ENCODE measurements at regions not wholly inside any gene's neighbourhood (a gene's known extent, or its start where the extent isn't known, plus 50 kb on each side); places are given as distances from the start of the nearest gene placed in this dataset.

DNA sequence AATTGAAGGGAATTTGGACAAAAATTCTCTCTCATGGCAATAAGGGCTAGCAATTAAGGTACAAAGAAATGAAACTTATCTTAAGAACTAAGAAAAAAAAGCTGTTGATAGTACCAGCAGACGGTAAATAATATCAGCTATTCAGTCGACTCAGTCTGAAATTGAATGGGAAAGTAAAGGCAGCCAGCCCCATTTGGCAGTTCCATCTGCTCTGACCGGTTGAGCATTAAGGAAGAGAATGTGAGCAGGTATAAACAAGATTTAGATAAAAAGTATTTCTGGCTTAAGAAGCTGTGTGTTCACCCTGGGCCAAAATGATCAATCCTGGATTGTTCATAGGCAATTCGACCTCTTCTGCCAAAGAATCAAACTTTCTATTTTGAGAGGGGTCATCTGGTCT lies 154.6 kb upstream of the NPVF start:
- H3K4me3 ChIP-seq, result no peak overlapping the region
- H3K27ac ChIP-seq, result no peak overlapping the region
- WGBS, 4 donors, result 76 to 86% (median 82%) methylated on average over 4 of the region's 4 CpGs
- peaks cover 6 to 8% of the 10 kb centered on the region in 2 donors for H3K4me1 ChIP-seq (replicated peaks in 1 of 2)
- no peaks in the 10 kb centered on the region for H3K27me3 ChIP-seq
- no peaks in the 10 kb centered on the region for H3K9me3 ChIP-seq (replicated peaks in 1 of 3)
- TF ChIP-seq, protein P1, sequence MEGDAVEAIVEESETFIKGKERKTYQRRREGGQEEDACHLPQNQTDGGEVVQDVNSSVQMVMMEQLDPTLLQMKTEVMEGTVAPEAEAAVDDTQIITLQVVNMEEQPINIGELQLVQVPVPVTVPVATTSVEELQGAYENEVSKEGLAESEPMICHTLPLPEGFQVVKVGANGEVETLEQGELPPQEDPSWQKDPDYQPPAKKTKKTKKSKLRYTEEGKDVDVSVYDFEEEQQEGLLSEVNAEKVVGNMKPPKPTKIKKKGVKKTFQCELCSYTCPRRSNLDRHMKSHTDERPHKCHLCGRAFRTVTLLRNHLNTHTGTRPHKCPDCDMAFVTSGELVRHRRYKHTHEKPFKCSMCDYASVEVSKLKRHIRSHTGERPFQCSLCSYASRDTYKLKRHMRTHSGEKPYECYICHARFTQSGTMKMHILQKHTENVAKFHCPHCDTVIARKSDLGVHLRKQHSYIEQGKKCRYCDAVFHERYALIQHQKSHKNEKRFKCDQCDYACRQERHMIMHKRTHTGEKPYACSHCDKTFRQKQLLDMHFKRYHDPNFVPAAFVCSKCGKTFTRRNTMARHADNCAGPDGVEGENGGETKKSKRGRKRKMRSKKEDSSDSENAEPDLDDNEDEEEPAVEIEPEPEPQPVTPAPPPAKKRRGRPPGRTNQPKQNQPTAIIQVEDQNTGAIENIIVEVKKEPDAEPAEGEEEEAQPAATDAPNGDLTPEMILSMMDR (IDR thresholded peaks at IDR 0.05), result no peak
- no peak for TF ChIP-seq POLR2A (IDR thresholded peaks at IDR 0.05)
- intact Hi-C loops (cut with DNase I), result loop anchor here in 1 of 2 donors (10.0 kb wide), 1 partner anchor 68 kb away; no protein-coding TSS in a partner anchor
- H3K36me3 ChIP-seq (replicated peaks in 1 of 2), result no peaks in the 10 kb centered on the region
- DNase-seq, result no peak

DNA sequence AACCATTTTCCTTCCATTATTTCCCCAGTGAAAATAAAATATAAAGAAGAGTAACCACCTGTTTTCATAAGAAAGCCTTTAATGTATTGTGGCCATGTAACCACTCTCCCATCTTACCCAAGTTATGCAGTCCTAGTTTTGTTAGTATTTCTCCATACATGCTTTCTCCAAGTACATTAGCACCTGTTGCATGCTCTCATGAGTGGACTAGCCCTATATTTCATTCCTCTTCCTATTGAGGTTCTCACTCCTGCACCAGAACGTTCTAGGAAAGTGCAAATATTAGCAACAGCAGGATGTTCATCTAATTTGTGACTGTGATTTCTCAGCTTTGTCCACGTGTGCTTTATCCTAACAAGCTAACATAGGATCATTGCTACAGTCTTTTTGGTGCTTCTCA lies 155.1 kb upstream of the NPVF start:
- WGBS, 4 donors, result 55 to 76% (median 69%) methylated on average over 2 of the region's 2 CpGs
- intact Hi-C loops (cut with DNase I), result loop anchor here in 1 of 2 donors (10.0 kb wide), 1 partner anchor 69 kb away; no protein-coding TSS in a partner anchor
- peaks cover 6 to 8% of the 10 kb centered on the region in 2 donors for H3K4me1 ChIP-seq (replicated peaks in 1 of 2)
- H3K9me3 ChIP-seq (replicated peaks in 1 of 3), result no peaks in the 10 kb centered on the region
- no peak overlapping the region for H3K4me3 ChIP-seq
- no peak for DNase-seq
- TF ChIP-seq, protein P1 (IDR thresholded peaks at IDR 0.05), result no peak
- no peak for TF ChIP-seq POLR2A (IDR thresholded peaks at IDR 0.05)
- H3K36me3 ChIP-seq (replicated peaks in 1 of 2), result no peaks in the 10 kb centered on the region
- H3K27ac ChIP-seq, result no peak overlapping the region
- no peaks in the 10 kb centered on the region for H3K27me3 ChIP-seq

DNA sequence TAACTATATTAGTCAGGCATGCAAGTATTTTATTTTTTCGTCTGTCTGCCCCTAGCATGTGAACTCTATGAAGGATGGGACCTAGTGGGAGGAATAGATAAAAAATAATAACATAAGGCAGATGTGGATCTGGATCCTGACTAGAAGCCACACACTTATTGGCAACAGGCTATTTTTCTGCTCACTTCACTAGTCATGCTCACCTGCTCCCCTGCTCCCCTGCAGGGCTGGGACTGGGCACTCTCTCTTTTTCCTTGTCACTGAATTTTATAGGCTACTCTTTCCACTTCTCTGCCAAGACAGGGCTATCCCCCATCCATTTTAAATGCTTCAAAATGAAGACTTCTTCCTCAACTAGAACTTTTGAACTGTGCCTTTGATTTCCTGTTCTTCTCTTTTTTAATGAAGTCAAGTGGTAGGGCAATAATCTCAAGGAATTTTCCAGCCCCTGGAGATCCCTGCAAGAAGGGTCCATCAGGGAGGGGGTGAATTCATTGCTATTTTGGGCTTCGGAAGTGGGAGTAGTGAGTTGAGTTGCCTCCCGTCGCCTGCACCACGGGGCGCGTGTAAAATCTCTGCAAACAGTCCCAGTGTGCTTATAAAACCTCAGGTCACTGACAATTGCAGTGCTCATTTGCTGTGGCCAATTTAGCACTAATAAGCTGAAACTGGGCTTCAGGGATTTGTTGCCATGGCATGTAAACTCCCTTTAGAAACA lies 156.7 kb upstream of the NPVF start:
- Histone ChIP-seq H3K27ac (no peak overlapping the region), H3K27me3 (no peaks in the 10 kb centered on the region)

DNA sequence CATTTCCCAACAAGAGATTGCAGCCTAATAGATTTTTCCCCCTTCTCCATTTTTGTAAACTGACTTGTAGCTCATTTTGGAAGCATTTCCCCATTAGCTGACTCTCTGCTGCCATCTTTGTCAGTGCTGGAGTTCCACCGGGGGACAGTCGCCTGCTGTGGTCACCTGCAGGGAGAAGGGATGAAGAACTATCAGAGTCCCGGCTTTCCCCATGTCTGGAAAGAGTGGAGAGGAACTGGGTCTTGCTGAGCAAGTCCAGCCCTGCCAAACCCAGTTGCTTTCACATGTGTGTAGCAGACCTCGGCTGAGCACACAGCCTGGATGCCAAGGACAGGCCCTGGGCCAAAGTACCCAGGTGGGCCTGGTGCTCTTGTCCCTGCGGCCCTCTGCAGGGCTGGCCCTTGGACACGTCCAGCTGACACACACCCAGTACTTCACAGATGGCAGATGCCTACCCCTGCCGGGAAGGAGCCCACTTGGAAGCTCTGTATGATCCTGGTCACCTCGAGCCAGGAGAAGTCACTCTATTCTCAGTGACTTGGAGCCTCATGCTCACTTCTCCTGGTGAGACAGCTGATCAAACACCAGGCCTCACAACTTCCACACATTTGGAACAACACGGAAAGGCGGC lies 157.3 kb upstream of the NPVF start:
- no peak overlapping the region for H3K4me3 ChIP-seq
- peaks cover 6 to 8% of the 10 kb centered on the region in 2 donors for H3K4me1 ChIP-seq (replicated peaks in 1 of 2)
- intact Hi-C loops (cut with DNase I), result loop anchor here in 1 of 2 donors (5.0 to 10.0 kb wide), 3 partner anchors 71 to 467 kb away; no protein-coding TSS in a partner anchor
- 81 to 95% (median 89%) methylated on average over 5 to 10 of the region's 10 CpGs for WGBS, 4 donors
- H3K27me3 ChIP-seq, result no peaks in the 10 kb centered on the region
- no peaks in the 10 kb centered on the region for H3K36me3 ChIP-seq (replicated peaks in 1 of 2)
- no peak for TF ChIP-seq POLR2A (IDR thresholded peaks at IDR 0.05)
- TF ChIP-seq, protein P1 (IDR thresholded peaks at IDR 0.05), result no peak
- H3K9me3 ChIP-seq (replicated peaks in 1 of 3), result no peaks in the 10 kb centered on the region
- no peak for DNase-seq
- no peak overlapping the region for H3K27ac ChIP-seq

More for the DNA sequence above, 156.7 kb upstream of the NPVF start:
- Histone ChIP-seq H3K9me3 (replicated peaks in 1 of 3) (no peaks in the 10 kb centered on the region), H3K4me1 (replicated peaks in 1 of 2) (peaks cover 6 to 8% of the 10 kb centered on the region in 2 donors), H3K36me3 (replicated peaks in 1 of 2) (no peaks in the 10 kb centered on the region), H3K4me3 (no peak overlapping the region)
- DNase-seq, result no peak
- 70 to 81% (median 78%) methylated on average over 7 of the region's 7 CpGs for WGBS, 4 donors
- intact Hi-C loops (cut with DNase I), result loop anchor here in 1 of 2 donors (5.0 to 10.0 kb wide), 3 partner anchors 70 to 467 kb away; no protein-coding TSS in a partner anchor
- no peak for TF ChIP-seq POLR2A (IDR thresholded peaks at IDR 0.05)
- TF ChIP-seq, protein P1 (IDR thresholded peaks at IDR 0.05), result no peak

Measured in adrenal gland (tissue), 9 donors.